HL-60 (cell line): ENCODE measurements at regions not wholly inside any gene's neighbourhood (a gene's known extent, or its start where the extent isn't known, plus 50 kb on each side); places are given as distances from the start of the nearest gene placed in this dataset.

Experiments used
- DNase-seq, 2 experiments: peaks; one replicate each; pipeline ENCODE4 v3.0.0-alpha.2; 2010 to 2020; ENCODE audit warnings: low read depth in 1 of 2, low spot score in 1 of 2
- H3K27ac ChIP-seq: fragments of 250-450 bp; sonication (Bioruptor Pico); replicated peaks from 2 replicates; pipeline ENCODE4 v1.5.1; 2020; ENCODE audit warnings: mild to moderate bottlenecking, moderate library complexity
- H3K27me3 ChIP-seq: fragments of 250-450 bp; sonication (Bioruptor Pico); 2 replicates; pipeline ENCODE4 v1.5.1; 2021; ENCODE audit warnings: mild to moderate bottlenecking, moderate library complexity; ENCODE audit not compliant: insufficient read depth, poor library complexity, severe bottlenecking
- H3K4me3 ChIP-seq: replicated peaks from 2 replicates; pipeline ENCODE4 v1.5.1; 2011; ENCODE audit warnings: mild to moderate bottlenecking, control low read depth, low read length; ENCODE audit not compliant: insufficient read depth
- GABPA ChIP-seq: IDR thresholded peaks from 2 replicates; pipeline ENCODE4 v1.6.1; 2012; ENCODE audit warnings: low read depth
- POLR2AphosphoS5 ChIP-seq: IDR thresholded peaks from 2 replicates; pipeline ENCODE4 v1.6.1; 2012; ENCODE audit warnings: low read depth
- SPI1 ChIP-seq: IDR thresholded peaks from 2 replicates; pipeline ENCODE4 v1.6.1; 2012; ENCODE audit warnings: low read depth, mild to moderate bottlenecking, borderline replicate concordance
- TF ChIP-seq, protein P1 (sequence below): IDR thresholded peaks from 2 replicates; pipeline ENCODE4 v1.6.1; 2012; ENCODE audit warnings: low read depth; ENCODE audit not compliant: insufficient replicate concordance
- TF ChIP-seq, protein P2 (sequence below): IDR thresholded peaks from one replicate; pipeline ENCODE4 v1.5.1; 2011; ENCODE audit warnings: low read length, control low read depth, inconsistent platforms; ENCODE audit not compliant: insufficient read depth

DNA sequence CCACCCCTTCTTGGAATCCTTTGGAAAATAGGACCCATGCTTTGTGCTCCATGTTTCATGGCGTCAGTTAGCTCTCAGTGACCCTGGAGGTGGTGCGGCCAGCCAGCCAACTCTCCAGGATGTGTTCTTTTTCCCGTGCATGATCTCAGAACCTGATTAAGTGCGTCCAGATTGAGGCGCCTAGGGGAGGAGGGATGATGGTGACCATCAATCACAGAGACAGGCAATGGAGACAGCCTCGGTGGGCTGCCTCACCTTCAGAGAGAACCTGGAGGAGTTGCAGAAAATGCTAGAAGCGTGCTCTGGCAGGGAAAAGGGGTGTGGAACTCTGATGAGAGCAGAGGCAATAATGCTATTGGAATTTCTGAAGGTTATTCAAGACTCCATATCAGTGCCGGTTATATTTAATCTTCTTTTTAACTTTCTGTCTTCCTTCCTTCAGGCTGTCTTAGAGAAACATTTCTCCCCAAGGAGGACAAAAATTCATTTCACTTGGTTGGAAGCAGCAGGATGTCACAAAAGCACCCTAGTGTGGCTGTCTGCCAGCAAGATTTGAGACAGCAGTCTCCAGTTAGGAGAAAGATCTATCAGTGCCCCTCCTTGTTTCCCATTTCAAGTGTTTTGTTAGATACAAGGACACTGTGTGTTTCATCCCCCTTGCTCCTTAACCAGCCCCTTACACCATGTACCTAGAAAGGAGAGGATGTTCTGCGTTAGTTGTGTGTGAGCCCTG lies 53.3 kb upstream of the IGF1 start:
- Histone ChIP-seq H3K27ac (no peak overlapping the region), H3K27me3 (no peaks in the 10 kb centered on the region), H3K4me3 (no peak overlapping the region)
- TF ChIP-seq, protein P1, sequence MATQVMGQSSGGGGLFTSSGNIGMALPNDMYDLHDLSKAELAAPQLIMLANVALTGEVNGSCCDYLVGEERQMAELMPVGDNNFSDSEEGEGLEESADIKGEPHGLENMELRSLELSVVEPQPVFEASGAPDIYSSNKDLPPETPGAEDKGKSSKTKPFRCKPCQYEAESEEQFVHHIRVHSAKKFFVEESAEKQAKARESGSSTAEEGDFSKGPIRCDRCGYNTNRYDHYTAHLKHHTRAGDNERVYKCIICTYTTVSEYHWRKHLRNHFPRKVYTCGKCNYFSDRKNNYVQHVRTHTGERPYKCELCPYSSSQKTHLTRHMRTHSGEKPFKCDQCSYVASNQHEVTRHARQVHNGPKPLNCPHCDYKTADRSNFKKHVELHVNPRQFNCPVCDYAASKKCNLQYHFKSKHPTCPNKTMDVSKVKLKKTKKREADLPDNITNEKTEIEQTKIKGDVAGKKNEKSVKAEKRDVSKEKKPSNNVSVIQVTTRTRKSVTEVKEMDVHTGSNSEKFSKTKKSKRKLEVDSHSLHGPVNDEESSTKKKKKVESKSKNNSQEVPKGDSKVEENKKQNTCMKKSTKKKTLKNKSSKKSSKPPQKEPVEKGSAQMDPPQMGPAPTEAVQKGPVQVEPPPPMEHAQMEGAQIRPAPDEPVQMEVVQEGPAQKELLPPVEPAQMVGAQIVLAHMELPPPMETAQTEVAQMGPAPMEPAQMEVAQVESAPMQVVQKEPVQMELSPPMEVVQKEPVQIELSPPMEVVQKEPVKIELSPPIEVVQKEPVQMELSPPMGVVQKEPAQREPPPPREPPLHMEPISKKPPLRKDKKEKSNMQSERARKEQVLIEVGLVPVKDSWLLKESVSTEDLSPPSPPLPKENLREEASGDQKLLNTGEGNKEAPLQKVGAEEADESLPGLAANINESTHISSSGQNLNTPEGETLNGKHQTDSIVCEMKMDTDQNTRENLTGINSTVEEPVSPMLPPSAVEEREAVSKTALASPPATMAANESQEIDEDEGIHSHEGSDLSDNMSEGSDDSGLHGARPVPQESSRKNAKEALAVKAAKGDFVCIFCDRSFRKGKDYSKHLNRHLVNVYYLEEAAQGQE = no peak
- TF ChIP-seq, protein P2, sequence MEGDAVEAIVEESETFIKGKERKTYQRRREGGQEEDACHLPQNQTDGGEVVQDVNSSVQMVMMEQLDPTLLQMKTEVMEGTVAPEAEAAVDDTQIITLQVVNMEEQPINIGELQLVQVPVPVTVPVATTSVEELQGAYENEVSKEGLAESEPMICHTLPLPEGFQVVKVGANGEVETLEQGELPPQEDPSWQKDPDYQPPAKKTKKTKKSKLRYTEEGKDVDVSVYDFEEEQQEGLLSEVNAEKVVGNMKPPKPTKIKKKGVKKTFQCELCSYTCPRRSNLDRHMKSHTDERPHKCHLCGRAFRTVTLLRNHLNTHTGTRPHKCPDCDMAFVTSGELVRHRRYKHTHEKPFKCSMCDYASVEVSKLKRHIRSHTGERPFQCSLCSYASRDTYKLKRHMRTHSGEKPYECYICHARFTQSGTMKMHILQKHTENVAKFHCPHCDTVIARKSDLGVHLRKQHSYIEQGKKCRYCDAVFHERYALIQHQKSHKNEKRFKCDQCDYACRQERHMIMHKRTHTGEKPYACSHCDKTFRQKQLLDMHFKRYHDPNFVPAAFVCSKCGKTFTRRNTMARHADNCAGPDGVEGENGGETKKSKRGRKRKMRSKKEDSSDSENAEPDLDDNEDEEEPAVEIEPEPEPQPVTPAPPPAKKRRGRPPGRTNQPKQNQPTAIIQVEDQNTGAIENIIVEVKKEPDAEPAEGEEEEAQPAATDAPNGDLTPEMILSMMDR = no peak
- TF ChIP-seq POLR2AphosphoS5 (no peak), SPI1 (no peak), GABPA (no peak)
- no peak for DNase-seq
